Spleen (tissue), 7 donors: ENCODE measurements at regions not wholly inside any gene's neighbourhood (a gene's known extent, or its start where the extent isn't known, plus 50 kb on each side); places are given as distances from the start of the nearest gene placed in this dataset.

Source experiments
- CTCF ChIP-seq, 11 experiments: fragments of 200-600 bp in 7 of 11; fragments of 450-650 bp in 4 of 11; sonication (generic) in 4 of 11; IDR thresholded peaks in 8 of 11; conservative IDR thresholded peaks in 3 of 11; 1 replicate in 7 of 11; 2 replicates in 4 of 11; pipeline versions ENCODE4 v1.4.0 to v1.8.0; 2016 to 2021; ENCODE audit warnings: antibody characterized with exemption in 11 of 11, inconsistent platforms in 4 of 11, mild to moderate bottlenecking in 1 of 11
- POLR2A ChIP-seq, 3 donors: fragments of 450-650 bp; IDR thresholded peaks; one replicate each; pipeline ENCODE4 v1.5.1; 2017; ENCODE audit warnings: antibody characterized with exemption in 3 of 3, mild to moderate bottlenecking in 1 of 3
- donor health status: DM: no; HTN: no; CAD: no; lungs with moderate emphysema.
- donor health status: DM: no; HTN: no; CAD: no.
- donor health status: DM: no; HTN: no; CAD: no.

GRCh38 chr18:25810736-25811135 lies 279.7 kb downstream of the SS18 start:
- TF ChIP-seq POLR2A (IDR thresholded peaks at IDR 0.05) (no peak), CTCF (IDR thresholded peaks at IDR 0.05 in 8 of 11, conservative IDR thresholded peaks at IDR 0.05 in 3 of 11) (no peak)
